ENCODE measurements at regions not wholly inside any gene's neighbourhood (a gene's known extent, or its start where the extent isn't known, plus 50 kb on each side); places are given as distances from the start of the nearest gene placed in this dataset.
"Not testable (repeated sequence)": the region's sequence is repeated elsewhere in the genome, so short reads cannot be mapped to it uniquely, and the experiment has no call there.

GRCh38 chr11:92449780-92450179 lies 225.2 kb downstream of the FAT3 start:
- ATAC-seq, result no peak
- DNase-seq, result no peak
- CTCF ChIA-PET, result no interaction called here
- no peaks in the 10 kb centered on the region for H3K27me3 Mint-ChIP-seq (ENCODE audit: low read depth)
- no peaks in the 10 kb centered on the region for H3K36me3 Mint-ChIP-seq (ENCODE audit: low read depth)
- no peaks in the 10 kb centered on the region for H3K4me1 Mint-ChIP-seq (ENCODE audit: low read depth)
- no peak overlapping the region for H3K27ac Mint-ChIP-seq
- POLR2A ChIA-PET, result no interaction called here
- H3K4me3 Mint-ChIP-seq, result no peak overlapping the region
- H3K9me3 Mint-ChIP-seq (ENCODE audit: insufficient read depth), result no peaks in the 10 kb centered on the region

- DNase-seq (no peak), ATAC-seq (no peak)
- Mint-ChIP-seq H3K36me3 (ENCODE audit: low read depth) (no peaks in the 10 kb centered on the region), H3K4me3 (no peak overlapping the region), H3K9me3 (ENCODE audit: insufficient read depth) (no peaks in the 10 kb centered on the region), H3K4me1 (ENCODE audit: low read depth) (no peaks in the 10 kb centered on the region), H3K27ac (no peak overlapping the region), H3K27me3 (ENCODE audit: low read depth) (no peaks in the 10 kb centered on the region)
- ChIA-PET CTCF (no interaction called here), POLR2A (no interaction called here)
These were observed 226.4 kb downstream of the FAT3 start for GRCh38 chr11:92451063-92451462.

GRCh38 chr11:92453055-92453454 lies 228.4 kb downstream of the FAT3 start:
- Mint-ChIP-seq H3K4me1 (ENCODE audit: low read depth) (no peaks in the 10 kb centered on the region), H3K4me3 (no peak overlapping the region), H3K9me3 (ENCODE audit: insufficient read depth) (no peaks in the 10 kb centered on the region), H3K36me3 (ENCODE audit: low read depth) (no peaks in the 10 kb centered on the region), H3K27ac (no peak overlapping the region), H3K27me3 (ENCODE audit: low read depth) (no peaks in the 10 kb centered on the region)
- ChIA-PET POLR2A (no interaction called here), CTCF (no interaction called here)
- ATAC-seq (no peak), DNase-seq (no peak)

- DNase-seq, result no peak
- POLR2A ChIA-PET, result no interaction called here
- H3K27me3 Mint-ChIP-seq (ENCODE audit: low read depth), result no peaks in the 10 kb centered on the region
- no peak overlapping the region for H3K4me3 Mint-ChIP-seq
- H3K36me3 Mint-ChIP-seq (ENCODE audit: low read depth), result no peaks in the 10 kb centered on the region
- H3K27ac Mint-ChIP-seq, result no peak overlapping the region
- CTCF ChIA-PET, result no interaction called here
- no peak for ATAC-seq
- no peaks in the 10 kb centered on the region for H3K9me3 Mint-ChIP-seq (ENCODE audit: insufficient read depth)
- no peaks in the 10 kb centered on the region for H3K4me1 Mint-ChIP-seq (ENCODE audit: low read depth)
These were observed 230.7 kb downstream of the FAT3 start for GRCh38 chr11:92455210-92455790.

- no peak for DNase-seq
- ChIA-PET POLR2A (no interaction called here), CTCF (no interaction called here)
- H3K27me3 Mint-ChIP-seq (ENCODE audit: low read depth), result no peaks in the 10 kb centered on the region
- no peaks in the 10 kb centered on the region for H3K36me3 Mint-ChIP-seq (ENCODE audit: low read depth)
- H3K4me1 Mint-ChIP-seq (ENCODE audit: low read depth), result no peaks in the 10 kb centered on the region
- ATAC-seq, result no peak
- no peak overlapping the region for H3K4me3 Mint-ChIP-seq
- H3K27ac Mint-ChIP-seq, result no peak overlapping the region
- no peaks in the 10 kb centered on the region for H3K9me3 Mint-ChIP-seq (ENCODE audit: insufficient read depth)
These were observed 232.6 kb downstream of the FAT3 start for GRCh38 chr11:92457250-92457649.

- Mint-ChIP-seq H3K27ac (no peak overlapping the region), H3K36me3 (ENCODE audit: low read depth) (no peaks in the 10 kb centered on the region), H3K4me3 (no peak overlapping the region), H3K4me1 (ENCODE audit: low read depth) (no peaks in the 10 kb centered on the region), H3K9me3 (ENCODE audit: insufficient read depth) (no peaks in the 10 kb centered on the region), H3K27me3 (ENCODE audit: low read depth) (no peaks in the 10 kb centered on the region)
- DNase-seq (no peak), ATAC-seq (no peak)
- CTCF ChIA-PET, result no interaction called here
- POLR2A ChIA-PET, result no interaction called here
These were observed 233.9 kb downstream of the FAT3 start for GRCh38 chr11:92458486-92458885.

- Mint-ChIP-seq H3K9me3 (ENCODE audit: insufficient read depth) (no peaks in the 10 kb centered on the region), H3K4me3 (no peak overlapping the region), H3K27ac (no peak overlapping the region), H3K27me3 (ENCODE audit: low read depth) (no peaks in the 10 kb centered on the region), H3K36me3 (ENCODE audit: low read depth) (no peaks in the 10 kb centered on the region), H3K4me1 (ENCODE audit: low read depth) (no peaks in the 10 kb centered on the region)
- DNase-seq (no peak), ATAC-seq (no peak)
- ChIA-PET POLR2A (no interaction called here), CTCF (no interaction called here)
These were observed 235.6 kb downstream of the FAT3 start for GRCh38 chr11:92460213-92460612.

- no peaks in the 10 kb centered on the region for H3K4me1 Mint-ChIP-seq (ENCODE audit: low read depth)
- no peaks in the 10 kb centered on the region for H3K36me3 Mint-ChIP-seq (ENCODE audit: low read depth)
- ATAC-seq (no peak), DNase-seq (no peak)
- no peak overlapping the region for H3K27ac Mint-ChIP-seq
- CTCF ChIA-PET, result no interaction called here
- POLR2A ChIA-PET, result no interaction called here
- H3K9me3 Mint-ChIP-seq (ENCODE audit: insufficient read depth), result no peaks in the 10 kb centered on the region
- H3K27me3 Mint-ChIP-seq (ENCODE audit: low read depth), result no peaks in the 10 kb centered on the region
- no peak overlapping the region for H3K4me3 Mint-ChIP-seq
These were observed 236.8 kb downstream of the FAT3 start for GRCh38 chr11:92461447-92461846.

- no peaks in the 10 kb centered on the region for H3K27me3 Mint-ChIP-seq (ENCODE audit: low read depth)
- H3K36me3 Mint-ChIP-seq (ENCODE audit: low read depth), result no peaks in the 10 kb centered on the region
- no peak overlapping the region for H3K27ac Mint-ChIP-seq
- ChIA-PET CTCF (no interaction called here), POLR2A (no interaction called here)
- no peak overlapping the region for H3K4me3 Mint-ChIP-seq
- no peaks in the 10 kb centered on the region for H3K9me3 Mint-ChIP-seq (ENCODE audit: insufficient read depth)
- ATAC-seq (no peak), DNase-seq (no peak)
- H3K4me1 Mint-ChIP-seq (ENCODE audit: low read depth), result no peaks in the 10 kb centered on the region
These were observed 238.2 kb downstream of the FAT3 start for GRCh38 chr11:92462821-92463220.

GRCh38 chr11:92464822-92465221 lies 240.2 kb downstream of the FAT3 start:
- ChIA-PET CTCF (no interaction called here), POLR2A (no interaction called here)
- DNase-seq (no peak), ATAC-seq (no peak)
- H3K27ac Mint-ChIP-seq, result no peak overlapping the region
- H3K36me3 Mint-ChIP-seq (ENCODE audit: low read depth), result no peaks in the 10 kb centered on the region
- no peak overlapping the region for H3K4me3 Mint-ChIP-seq
- no peaks in the 10 kb centered on the region for H3K9me3 Mint-ChIP-seq (ENCODE audit: insufficient read depth)
- H3K27me3 Mint-ChIP-seq (ENCODE audit: low read depth), result no peaks in the 10 kb centered on the region
- H3K4me1 Mint-ChIP-seq (ENCODE audit: low read depth), result no peaks in the 10 kb centered on the region

GRCh38 chr11:92465410-92465809 lies 240.8 kb downstream of the FAT3 start:
- H3K4me1 Mint-ChIP-seq (ENCODE audit: low read depth); H3K27me3 Mint-ChIP-seq (ENCODE audit: low read depth); DNase-seq; H3K27ac Mint-ChIP-seq; H3K9me3 Mint-ChIP-seq (ENCODE audit: insufficient read depth); H3K36me3 Mint-ChIP-seq (ENCODE audit: low read depth); CTCF ChIA-PET; H3K4me3 Mint-ChIP-seq; ATAC-seq; POLR2A ChIA-PET: not testable (repeated sequence)

GRCh38 chr11:92473736-92474135 lies 249.1 kb downstream of the FAT3 start:
- Mint-ChIP-seq H3K4me1 (ENCODE audit: low read depth) (no peaks in the 10 kb centered on the region), H3K27me3 (ENCODE audit: low read depth) (no peaks in the 10 kb centered on the region), H3K4me3 (no peak overlapping the region), H3K9me3 (ENCODE audit: insufficient read depth) (no peaks in the 10 kb centered on the region), H3K36me3 (ENCODE audit: low read depth) (no peaks in the 10 kb centered on the region), H3K27ac (no peak overlapping the region)
- POLR2A ChIA-PET, result no interaction called here
- no peak for ATAC-seq
- CTCF ChIA-PET, result no interaction called here
- no peak for DNase-seq

GRCh38 chr11:92475316-92475715 lies 250.7 kb downstream of the FAT3 start:
- H3K27ac Mint-ChIP-seq, result no peak overlapping the region

More at GRCh38 chr11:92475316-92475715, 250.7 kb downstream of the FAT3 start:
- ATAC-seq, result no peak
- POLR2A ChIA-PET, result no interaction called here
- Mint-ChIP-seq H3K9me3 (ENCODE audit: insufficient read depth) (no peaks in the 10 kb centered on the region), H3K27me3 (ENCODE audit: low read depth) (no peaks in the 10 kb centered on the region), H3K36me3 (ENCODE audit: low read depth) (no peaks in the 10 kb centered on the region), H3K4me3 (no peak overlapping the region), H3K4me1 (ENCODE audit: low read depth) (no peaks in the 10 kb centered on the region)
- CTCF ChIA-PET, result no interaction called here
- no peak for DNase-seq

Measured in activated CD8-positive, alpha-beta T cell treated with anti-CD3 and anti-CD28 coated beads, Interleukin-2, amount 10 ng/mL, durations not matched to agents 7 days and 5 days (primary cell).